NCI-H2196 (cell line): ENCODE measurements at regions not wholly inside any gene's neighbourhood (a gene's known extent, or its start where the extent isn't known, plus 50 kb on each side); places are given as distances from the start of the nearest gene placed in this dataset.
"Not testable (repeated sequence)": the region's sequence is repeated elsewhere in the genome, so short reads cannot be mapped to it uniquely, and the experiment has no call there.

ENCODE experiments used
- DNase-seq: peaks from one replicate; lab custom pipeline; 2025; ENCODE audit not compliant: unreplicated experiment; lab: John Stamatoyannopoulos, UW

DNA sequence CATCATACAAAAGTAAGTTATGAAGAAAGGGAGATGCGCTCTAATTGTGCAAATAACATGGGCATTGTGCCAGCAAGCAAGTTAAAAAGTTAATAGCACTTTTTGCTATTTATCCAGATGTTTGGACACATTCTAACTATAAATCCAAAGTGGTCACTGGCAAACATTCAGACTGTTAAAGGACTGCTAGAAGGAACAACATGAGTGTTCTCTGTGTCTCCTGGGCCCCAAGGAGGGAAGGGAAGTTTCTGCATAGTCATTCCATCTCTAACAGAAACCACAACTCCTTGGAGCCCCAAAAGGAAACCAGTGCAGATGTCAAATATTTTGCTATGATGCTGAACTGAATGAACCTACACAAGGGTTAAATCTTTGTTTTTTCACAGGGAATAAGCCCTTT, 213.3 kb upstream of the HNRNPA3 start:
- no peak for DNase-seq

- DNase-seq, result no peak
Observed at GRCh38 chr2:177000061-177000714, 212.4 kb upstream of the HNRNPA3 start.

- DNase-seq, result no peak
Observed at GRCh38 chr2:177000715-177001072, 211.9 kb upstream of the HNRNPA3 start.

DNA sequence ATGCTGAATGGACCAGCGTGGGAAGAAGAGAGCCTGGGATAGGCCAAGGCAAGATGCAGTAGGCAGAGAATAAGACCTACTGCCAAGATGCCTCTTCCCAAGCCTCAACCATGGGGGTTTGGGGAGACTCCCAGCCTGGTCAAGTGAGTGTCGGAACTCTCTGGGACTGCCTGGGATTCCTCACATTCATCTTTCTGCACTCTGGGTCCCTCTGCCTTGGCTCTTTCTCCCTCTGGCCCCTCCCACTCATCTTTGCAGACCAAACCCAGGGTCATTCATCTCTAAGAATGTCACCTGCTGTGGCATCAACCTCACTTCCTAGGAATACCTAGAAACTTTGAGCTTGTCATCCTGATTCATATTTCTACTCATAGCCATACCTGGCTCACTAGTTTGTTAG, 211.3 kb upstream of the HNRNPA3 start:
- DNase-seq, result no peak

DNA sequence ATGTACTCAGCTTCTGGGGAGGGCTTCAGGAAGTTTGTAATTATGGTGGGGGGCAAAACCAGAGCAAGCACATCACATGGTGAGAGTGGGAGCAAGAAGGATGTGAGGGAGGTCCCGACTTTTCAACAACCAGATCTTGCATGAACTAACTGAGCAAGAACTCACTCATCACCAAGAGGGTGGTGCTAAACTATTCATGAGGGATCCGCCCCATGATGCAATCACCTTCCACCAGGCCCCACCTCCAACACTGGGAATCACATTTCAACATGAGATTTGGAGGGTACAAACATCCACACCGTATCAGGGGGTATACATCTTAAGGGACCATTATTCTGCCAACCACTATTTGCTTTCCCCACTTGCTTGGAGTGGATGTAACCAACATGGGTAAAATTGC, 209.6 kb upstream of the HNRNPA3 start:
- DNase-seq, result no peak

GRCh38 chr2:177007726-177008125, 204.9 kb upstream of the HNRNPA3 start:
- DNase-seq, result not testable (repeated sequence)

GRCh38 chr2:177008662-177009061, 203.9 kb upstream of the HNRNPA3 start:
- not testable (repeated sequence) for DNase-seq

- DNase-seq, result no peak
Observed at GRCh38 chr2:177010146-177010545, 202.4 kb upstream of the HNRNPA3 start.

DNA sequence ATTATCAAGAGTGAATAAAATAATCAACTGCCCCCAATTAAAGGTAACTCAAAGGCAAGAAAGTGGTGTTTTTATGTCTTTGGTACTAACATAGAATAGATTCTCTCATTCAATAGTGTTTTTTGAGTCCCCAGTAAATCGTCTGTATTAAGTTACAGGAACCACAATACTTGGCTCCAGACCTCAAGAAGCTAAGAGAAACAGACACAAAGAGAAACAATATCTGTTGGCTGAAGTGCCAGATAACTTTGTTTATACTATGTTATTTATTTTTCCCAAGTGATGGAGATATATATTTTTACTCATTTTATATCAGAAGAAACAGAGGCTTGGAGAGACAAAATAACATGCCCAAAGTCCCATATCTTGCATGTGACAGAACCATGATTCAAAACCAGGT, 201.7 kb upstream of the HNRNPA3 start:
- DNase-seq, result no peak

DNA sequence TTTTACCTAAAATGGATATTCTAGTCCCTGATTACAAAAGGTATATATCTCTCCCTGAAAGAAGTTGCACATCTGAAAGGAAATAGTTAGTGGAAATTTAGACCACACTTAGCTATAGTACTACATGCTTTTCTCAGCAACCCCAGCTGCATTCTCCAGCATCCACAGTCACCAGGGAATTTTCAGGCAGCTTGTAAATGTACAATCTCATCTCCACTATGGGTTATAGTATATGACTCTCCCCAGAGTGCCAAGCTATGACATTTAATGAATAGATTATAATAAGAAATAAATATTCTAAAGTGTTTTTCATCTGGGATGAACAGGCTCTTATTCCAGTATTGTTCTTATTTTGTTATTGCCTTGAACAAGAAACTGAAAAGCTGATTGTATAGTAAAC, 197.6 kb upstream of the HNRNPA3 start:
- DNase-seq, result no peak

DNA sequence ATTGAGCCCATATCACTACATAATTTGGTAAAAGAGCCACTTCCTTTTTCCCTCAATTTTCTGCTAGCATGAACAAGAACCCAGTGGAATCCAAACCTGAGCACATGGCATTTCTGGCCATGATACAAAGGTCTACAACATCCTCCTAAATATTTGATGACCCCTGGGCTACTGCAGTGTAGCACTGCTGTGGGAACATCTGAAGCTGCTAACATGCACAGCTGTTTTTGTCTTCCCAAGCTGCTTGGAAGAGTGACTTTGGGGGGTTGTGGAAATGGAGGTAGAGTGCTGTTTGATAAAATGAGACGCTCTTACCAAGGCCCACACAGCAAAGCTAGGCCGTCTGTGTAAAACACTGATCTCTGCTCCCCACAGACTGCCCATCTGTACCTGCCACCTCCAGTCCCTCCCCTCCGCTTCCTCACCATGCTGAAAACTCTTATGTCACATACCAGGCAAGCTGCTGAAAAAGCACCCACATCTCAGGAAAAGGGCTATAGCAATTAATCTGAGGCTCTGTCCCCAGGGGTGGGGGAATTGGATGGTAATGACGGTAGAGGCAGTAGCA, 197.2 kb upstream of the HNRNPA3 start:
- no peak for DNase-seq

DNA sequence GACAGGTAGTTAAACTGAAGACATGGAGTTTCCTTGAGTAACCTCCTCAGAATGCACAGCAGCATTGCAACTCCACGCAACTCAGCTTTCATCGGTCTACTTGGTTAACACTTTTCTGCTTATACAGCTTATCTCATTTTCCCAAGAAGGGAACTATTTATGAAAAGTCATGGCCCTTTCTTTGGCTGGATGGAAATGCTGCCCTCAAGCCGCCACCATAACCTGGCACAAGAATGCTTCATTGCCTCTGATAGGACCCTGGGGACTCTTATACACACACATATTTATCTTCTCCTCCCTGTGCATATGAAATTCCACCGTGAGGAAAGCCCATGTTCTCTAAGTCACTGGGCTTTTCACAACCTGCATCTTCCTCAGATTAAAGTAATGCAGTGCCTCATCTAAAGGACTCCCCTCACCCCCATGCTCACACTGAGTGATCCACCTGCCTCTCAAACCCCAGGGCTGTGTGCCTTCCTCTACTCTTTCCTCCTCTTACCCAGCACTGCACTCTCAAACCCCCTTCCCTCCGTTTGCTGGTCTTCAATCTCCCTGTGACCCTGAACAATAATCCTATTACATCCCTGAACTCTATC, 192.0 kb upstream of the HNRNPA3 start:
- no peak for DNase-seq

GRCh38 chr2:177021706-177022343, 190.8 kb upstream of the HNRNPA3 start:
- no peak for DNase-seq

DNA sequence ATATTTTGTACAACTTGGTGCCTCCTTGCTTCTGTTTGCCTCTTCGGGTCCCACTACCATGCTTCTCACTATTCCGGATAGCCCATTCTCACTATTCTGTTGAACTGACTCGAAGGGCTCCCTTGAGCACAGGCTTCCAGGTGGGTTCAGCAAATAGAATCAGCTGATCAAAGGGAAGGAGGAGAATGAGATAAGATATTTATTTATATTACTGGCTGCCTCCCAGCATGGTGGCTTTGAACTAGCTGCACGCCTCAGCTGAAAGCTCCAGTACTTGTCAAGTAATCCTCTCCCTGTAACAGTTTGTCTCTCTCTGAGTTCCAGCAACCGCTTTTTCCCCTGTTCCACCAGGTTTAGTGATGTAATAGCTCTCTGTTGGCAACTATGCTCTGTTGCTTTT, 187.8 kb upstream of the HNRNPA3 start:
- no peak for DNase-seq

GRCh38 chr2:177026253-177026652, 186.3 kb upstream of the HNRNPA3 start:
- no peak for DNase-seq

- DNase-seq, result no peak
Observed at GRCh38 chr2:177026956-177027355, 185.6 kb upstream of the HNRNPA3 start.

GRCh38 chr2:177028296-177028695, 184.3 kb upstream of the HNRNPA3 start:
- DNase-seq, result no peak

DNA sequence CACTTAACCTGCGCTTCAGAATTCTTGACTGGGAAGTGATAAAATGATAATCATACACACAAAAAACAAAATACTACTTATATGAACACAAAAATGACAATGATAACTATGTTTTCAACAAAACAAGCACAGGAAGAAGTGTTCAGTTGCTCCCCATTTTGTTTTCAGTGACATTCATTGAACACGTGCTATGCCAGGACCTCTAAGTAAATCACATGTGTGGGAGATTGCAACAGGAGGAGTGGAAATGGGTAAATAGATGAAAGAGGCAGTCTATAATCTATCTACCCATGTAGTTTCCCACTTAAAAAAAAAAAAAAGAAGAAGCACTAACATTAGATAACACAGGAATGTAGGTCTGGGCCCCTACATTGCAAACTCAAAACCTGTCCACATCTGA, 183.5 kb upstream of the HNRNPA3 start:
- DNase-seq, result no peak

- DNase-seq, result no peak
Observed at GRCh38 chr2:177029501-177029900, 183.1 kb upstream of the HNRNPA3 start.

- no peak for DNase-seq
Observed at GRCh38 chr2:177029901-177030300, 182.7 kb upstream of the HNRNPA3 start.

GRCh38 chr2:177030451-177031105, 182.0 kb upstream of the HNRNPA3 start:
- DNase-seq, result no peak
